ENCODE measurements at regions not wholly inside any gene's neighbourhood (a gene's known extent, or its start where the extent isn't known, plus 50 kb on each side); places are given as distances from the start of the nearest gene placed in this dataset.
A peak's percentile ranks its signal among the peaks of the same experiment; 100 is the strongest.

DNA sequence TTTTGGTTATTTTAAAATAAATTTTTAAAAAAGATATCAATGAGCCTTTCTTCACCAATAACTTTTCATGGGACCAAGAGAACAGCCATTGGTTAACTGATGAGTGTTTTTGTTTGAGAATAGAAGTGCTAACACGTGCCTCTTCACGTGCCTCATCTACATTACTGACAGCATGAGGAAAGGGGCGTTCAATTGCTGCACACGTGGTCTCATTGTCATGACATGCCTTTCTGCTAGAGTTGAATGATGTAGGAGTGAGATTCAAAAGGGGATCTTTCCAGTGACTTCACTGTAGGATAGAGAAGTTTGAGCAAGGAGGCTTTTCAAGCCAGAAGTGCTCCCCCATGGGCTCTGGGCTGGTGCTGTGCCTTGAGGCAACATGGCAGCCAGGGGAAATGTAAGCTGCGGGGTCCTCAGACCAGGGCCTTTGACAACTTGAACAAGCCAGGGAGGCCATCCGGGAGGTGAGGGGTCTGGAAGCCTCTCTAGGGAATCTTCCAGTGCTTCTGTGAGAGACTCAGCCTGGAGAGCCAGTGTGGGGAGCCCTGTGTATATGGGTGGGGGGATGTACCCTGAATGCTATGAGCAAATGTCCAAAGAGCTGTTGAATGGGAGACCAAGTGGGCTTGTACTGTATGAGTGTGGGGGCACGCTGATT lies 51.2 kb upstream of the FSTL4 start:
- ChIA-PET POLR2A (ENCODE audit: unreplicated experiment) (interaction anchor here (0.5 kb wide), 1 partner anchor 94 kb away, joined by 4 read pairs; no protein-coding TSS in a partner anchor), CTCF (no interaction called here)
- H2AFZ ChIP-seq (ENCODE audit: low read length), result no peak overlapping the region
- H4K20me1 ChIP-seq (ENCODE audit: low read length), result no peaks in the 10 kb centered on the region
- no peaks in the 10 kb centered on the region for H3K9me3 ChIP-seq (ENCODE audit: low read length)
- H3K79me2 ChIP-seq (ENCODE audit: low read length), result no peaks in the 10 kb centered on the region
- H3K27ac ChIP-seq (ENCODE audit: low read length), result peak overlapping the region; percentile 93
- no peak overlapping the region for H3K4me3 ChIP-seq (ENCODE audit: low read length)
- H3F3A ChIP-seq (ENCODE audit: low read length, unreplicated experiment), result no peaks in the 10 kb centered on the region
- H3K4me1 ChIP-seq (ENCODE audit: insufficient read depth, low read length), result peaks cover 44% of the 10 kb centered on the region
- no peak for TF ChIP-seq EZH2 (IDR thresholded peaks at IDR 0.05; ENCODE audit: low read length, unreplicated experiment)
- TF ChIP-seq EZH2phosphoT487 (IDR thresholded peaks at IDR 0.05; ENCODE audit: borderline replicate concordance, low read length), result no peak
- TF ChIP-seq, protein P1, sequence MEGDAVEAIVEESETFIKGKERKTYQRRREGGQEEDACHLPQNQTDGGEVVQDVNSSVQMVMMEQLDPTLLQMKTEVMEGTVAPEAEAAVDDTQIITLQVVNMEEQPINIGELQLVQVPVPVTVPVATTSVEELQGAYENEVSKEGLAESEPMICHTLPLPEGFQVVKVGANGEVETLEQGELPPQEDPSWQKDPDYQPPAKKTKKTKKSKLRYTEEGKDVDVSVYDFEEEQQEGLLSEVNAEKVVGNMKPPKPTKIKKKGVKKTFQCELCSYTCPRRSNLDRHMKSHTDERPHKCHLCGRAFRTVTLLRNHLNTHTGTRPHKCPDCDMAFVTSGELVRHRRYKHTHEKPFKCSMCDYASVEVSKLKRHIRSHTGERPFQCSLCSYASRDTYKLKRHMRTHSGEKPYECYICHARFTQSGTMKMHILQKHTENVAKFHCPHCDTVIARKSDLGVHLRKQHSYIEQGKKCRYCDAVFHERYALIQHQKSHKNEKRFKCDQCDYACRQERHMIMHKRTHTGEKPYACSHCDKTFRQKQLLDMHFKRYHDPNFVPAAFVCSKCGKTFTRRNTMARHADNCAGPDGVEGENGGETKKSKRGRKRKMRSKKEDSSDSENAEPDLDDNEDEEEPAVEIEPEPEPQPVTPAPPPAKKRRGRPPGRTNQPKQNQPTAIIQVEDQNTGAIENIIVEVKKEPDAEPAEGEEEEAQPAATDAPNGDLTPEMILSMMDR (conservative IDR thresholded peaks at IDR 0.05; ENCODE audit: low read depth, low read length), result no peak
- intact Hi-C loops (cut with micrococcal nuclease), result loop anchor here (1.0 to 5.0 kb wide), 3 partner anchors 23 to 89 kb away; no protein-coding TSS in a partner anchor
- no TSS peak for BruUV-seq (replicated peaks)
- no peaks in the 10 kb centered on the region for H3K36me3 ChIP-seq (ENCODE audit: low read depth, low read length)
- peak overlapping the region; percentile 21; the same call in 1 of the 2 replicates for H3K4me2 ChIP-seq (ENCODE audit: low read length)
- H3K9ac ChIP-seq (ENCODE audit: low read length), result peak overlapping the region; percentile 44
- DNase-seq (no peak), ATAC-seq (no peak)
- no peaks in the 10 kb centered on the region for H3K9me2 ChIP-seq (replicated peaks; ENCODE audit: low read length)
- no peaks in the 10 kb centered on the region for H3K27me3 ChIP-seq (ENCODE audit: low read length)

DNA sequence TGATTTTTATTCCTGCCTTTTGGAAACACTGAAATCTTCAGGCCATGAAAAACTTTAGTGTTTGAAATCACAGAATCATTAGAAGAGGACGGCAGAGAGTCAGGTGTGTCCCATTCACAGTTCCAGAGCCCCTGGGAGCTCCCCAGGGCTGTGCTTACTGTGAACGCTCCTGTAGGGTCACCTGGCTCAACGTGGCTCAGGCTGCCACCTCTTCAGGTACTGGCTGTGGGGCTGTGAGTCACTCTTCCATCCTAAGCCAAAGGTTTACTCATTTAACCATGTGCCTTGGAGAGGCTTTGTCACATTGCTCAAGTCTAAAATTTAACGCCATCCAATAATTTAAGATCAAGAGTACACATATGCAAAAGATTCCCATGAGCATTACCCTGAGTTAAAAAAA lies 50.2 kb upstream of the FSTL4 start:
- Histone ChIP-seq H3K4me1 (ENCODE audit: insufficient read depth, low read length) (peaks cover 44% of the 10 kb centered on the region), H3K4me3 (ENCODE audit: low read length) (no peak overlapping the region), H3K27ac (ENCODE audit: low read length) (peak overlapping the region; percentile 93), H4K20me1 (ENCODE audit: low read length) (no peaks in the 10 kb centered on the region), H3K9me2 (replicated peaks; ENCODE audit: low read length) (no peaks in the 10 kb centered on the region), H3K9me3 (ENCODE audit: low read length) (no peaks in the 10 kb centered on the region), H3K79me2 (ENCODE audit: low read length) (no peaks in the 10 kb centered on the region), H2AFZ (ENCODE audit: low read length) (peak overlapping the region; percentile 36; the same call in 1 of the 2 replicates), H3K4me2 (ENCODE audit: low read length) (peak overlapping the region; percentile 51), H3K9ac (ENCODE audit: low read length) (peak overlapping the region; percentile 44; the same call in 1 of the 2 replicates), H3K36me3 (ENCODE audit: low read depth, low read length) (no peaks in the 10 kb centered on the region), H3K27me3 (ENCODE audit: low read length) (no peaks in the 10 kb centered on the region), H3F3A (ENCODE audit: low read length, unreplicated experiment) (no peaks in the 10 kb centered on the region)
- ChIA-PET POLR2A (ENCODE audit: unreplicated experiment) (no interaction called here), CTCF (no interaction called here)
- no TSS peak for BruUV-seq (replicated peaks)
- DNase-seq (peak; percentile 85), ATAC-seq (peak; percentile 61)
- TF ChIP-seq EZH2phosphoT487 (IDR thresholded peaks at IDR 0.05; ENCODE audit: borderline replicate concordance, low read length), result no peak
- TF ChIP-seq EZH2 (IDR thresholded peaks at IDR 0.05; ENCODE audit: low read length, unreplicated experiment), result no peak
- TF ChIP-seq, protein P1 (conservative IDR thresholded peaks at IDR 0.05; ENCODE audit: low read depth, low read length), result no peak
- intact Hi-C loops (cut with micrococcal nuclease), result loop anchor here (5.0 kb wide), 1 partner anchor 90 kb away; no protein-coding TSS in a partner anchor

All from PC-3 (cell line).